GF-D8 (cell line): ENCODE measurements at regions not wholly inside any gene's neighbourhood (a gene's known extent, or its start where the extent isn't known, plus 50 kb on each side); places are given as distances from the start of the nearest gene placed in this dataset.

Experiments
- DNase-seq: peaks from one replicate; lab custom pipeline; 2025; lab: John Stamatoyannopoulos, UW

DNA sequence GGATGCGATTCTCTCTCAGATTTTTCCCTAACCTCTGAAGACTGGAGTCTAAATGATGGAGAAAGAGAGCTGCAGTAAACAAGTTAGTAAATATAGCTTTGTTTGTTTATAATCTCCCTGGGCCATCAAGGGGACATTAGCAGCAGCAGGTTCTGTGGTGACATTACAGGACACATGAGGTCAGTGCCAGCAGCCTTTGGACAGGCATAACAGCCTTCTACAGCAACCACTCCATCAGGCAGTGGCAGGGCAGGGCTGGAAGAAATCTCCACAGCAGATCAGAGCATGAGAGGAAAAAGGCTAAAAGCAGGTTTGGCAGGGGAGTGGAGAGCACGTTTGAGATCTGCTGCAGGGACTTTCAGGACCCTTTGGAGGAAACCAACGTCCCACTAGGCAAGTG lies 127.6 kb upstream of the ACP3 start:
- no peak for DNase-seq

DNA sequence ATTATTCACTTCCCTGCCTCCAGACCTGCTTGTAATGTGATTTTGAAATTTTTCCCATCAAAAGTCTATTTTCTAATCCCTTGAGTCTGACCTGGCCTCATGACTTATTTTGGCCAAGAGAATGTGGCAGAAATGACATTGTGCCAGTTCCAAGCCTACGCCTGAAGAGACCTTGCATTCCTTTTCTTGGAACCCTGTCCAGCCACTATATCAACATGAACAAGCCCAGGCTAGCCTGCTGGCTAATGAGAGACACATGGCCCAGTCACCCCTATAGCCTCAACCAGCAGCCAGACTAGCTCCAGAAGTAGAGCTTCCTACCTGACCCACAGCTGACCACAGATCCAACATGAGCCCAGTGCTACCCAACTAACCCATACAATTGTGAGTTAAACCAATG lies 121.1 kb upstream of the ACP3 start:
- no peak for DNase-seq

DNA sequence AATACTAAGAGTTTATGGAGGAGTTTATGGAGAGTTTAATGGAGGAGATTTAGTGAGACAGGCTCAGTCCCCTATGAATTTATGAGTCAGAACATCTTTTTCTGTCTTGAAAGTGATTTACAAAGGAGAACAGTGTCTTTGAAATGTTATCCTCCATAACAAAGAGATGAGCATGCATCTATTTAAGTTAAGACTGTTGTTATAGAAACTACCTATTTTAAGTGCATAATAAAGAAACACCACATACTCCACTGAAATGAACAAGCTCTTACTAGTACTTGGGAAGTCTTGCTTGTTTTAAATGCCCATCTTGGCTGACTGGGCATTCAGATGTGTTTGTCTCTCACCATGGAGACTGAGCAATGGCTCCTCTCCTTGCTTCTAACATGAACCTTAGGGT lies 118.7 kb upstream of the ACP3 start:
- no peak for DNase-seq

DNA sequence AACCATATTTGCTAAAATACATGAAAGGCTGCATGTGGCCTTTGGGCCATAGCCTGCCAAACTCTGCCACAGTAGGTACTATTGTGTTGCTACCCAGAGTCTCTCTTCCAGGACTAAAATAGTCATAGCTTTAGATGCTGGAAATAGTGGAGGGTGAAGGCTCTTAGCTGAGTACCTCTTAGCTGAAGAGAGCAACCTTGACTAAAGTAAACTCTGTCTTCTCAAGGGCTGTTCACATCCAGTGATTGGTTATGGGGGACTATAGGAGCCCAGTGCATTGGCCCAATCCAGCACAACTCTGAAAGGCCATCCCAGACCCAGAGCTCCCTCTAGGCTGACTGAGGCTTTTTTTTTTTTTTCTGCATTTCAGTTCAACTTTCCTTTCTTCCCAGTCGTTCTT lies 117.8 kb upstream of the ACP3 start:
- no peak for DNase-seq

DNA sequence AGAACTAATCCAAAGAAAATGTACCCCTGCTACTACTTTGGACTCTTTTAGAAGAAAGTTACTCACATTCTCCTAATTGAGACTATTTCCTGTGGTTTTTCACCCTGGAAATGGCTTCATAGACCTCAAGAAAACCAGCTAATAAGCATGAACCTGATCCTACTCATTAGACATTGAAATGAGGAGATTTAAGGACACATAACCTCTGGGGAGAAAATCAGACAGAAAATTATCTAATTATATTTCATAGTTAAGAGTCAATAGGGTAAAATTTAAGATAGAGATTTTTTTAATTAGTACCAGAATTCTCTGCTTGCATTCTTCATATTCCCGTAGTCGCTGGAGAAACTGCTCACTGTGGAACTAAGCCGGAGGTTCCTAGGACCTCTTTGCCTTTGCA lies 114.6 kb upstream of the ACP3 start:
- DNase-seq: no peak

DNA sequence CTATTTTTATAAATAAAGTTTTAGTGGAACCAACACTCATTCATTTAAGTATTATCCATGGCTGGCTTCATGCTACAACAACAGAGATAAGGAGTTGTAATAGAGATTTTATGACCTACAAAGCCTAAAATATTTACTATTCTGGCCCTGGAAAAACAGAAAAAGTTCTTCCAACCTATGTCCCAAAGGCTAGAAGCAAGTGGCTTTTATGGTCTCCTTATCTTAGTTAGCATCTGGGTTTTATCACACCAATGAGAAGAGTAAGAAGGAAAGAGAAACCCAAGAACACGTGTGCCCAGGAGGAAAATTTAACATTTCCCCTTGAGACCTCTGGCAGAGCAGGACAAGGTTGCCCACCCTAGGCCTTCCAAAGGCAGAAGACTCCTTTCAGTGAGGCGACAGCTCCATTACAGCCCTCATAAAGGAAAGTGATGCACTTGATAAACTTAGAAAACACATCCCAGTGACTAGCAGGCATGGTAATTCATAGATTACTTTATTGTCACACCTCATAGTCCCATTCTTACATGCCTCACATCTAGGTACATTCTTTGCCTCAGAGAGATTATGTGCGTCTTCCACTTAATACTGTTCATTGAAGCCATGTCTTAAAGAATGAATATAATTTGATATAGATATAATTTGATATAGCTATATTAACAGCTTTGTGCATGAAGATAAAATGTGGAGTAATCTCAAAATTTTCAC lies 113.2 kb upstream of the ACP3 start:
- DNase-seq: no peak

DNA sequence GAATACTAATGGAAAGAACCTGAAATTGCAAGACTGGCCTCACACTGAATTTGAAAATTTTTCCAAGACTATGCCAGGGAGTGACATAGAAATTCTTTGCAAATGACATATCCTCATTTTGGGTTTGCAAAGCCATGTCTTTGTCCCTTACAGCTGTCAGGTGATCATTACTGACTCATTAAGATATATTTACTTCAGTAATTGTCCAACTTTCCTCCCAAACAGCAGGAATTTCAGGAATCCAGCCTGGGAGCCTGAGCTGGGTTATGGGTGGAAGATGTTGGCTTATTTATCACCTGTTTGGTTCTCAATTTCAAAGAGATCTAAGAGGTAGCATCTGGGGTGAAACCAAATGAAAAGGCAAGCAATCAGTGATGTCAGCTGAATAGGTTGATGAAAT lies 111.6 kb upstream of the ACP3 start:
- no peak for DNase-seq

DNA sequence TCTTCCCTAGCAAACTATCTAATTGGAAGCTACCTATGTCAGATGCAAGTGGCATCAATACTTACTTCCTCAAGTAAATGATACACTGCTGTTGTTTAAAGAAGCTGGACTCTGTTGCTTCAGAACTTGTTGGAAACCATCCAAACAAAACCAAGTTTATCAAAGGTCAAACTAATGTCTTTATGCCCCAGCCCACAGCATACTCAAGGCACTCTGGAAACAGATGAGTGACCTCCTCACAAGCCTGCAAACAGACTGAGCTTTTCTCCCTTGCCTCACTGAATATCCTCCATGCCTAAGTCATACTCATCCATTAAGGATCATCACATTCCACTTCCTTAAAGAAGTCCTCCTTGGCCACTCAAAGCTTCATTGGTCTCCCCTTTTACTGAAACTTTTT lies 107.4 kb upstream of the ACP3 start:
- DNase-seq: no peak

DNA sequence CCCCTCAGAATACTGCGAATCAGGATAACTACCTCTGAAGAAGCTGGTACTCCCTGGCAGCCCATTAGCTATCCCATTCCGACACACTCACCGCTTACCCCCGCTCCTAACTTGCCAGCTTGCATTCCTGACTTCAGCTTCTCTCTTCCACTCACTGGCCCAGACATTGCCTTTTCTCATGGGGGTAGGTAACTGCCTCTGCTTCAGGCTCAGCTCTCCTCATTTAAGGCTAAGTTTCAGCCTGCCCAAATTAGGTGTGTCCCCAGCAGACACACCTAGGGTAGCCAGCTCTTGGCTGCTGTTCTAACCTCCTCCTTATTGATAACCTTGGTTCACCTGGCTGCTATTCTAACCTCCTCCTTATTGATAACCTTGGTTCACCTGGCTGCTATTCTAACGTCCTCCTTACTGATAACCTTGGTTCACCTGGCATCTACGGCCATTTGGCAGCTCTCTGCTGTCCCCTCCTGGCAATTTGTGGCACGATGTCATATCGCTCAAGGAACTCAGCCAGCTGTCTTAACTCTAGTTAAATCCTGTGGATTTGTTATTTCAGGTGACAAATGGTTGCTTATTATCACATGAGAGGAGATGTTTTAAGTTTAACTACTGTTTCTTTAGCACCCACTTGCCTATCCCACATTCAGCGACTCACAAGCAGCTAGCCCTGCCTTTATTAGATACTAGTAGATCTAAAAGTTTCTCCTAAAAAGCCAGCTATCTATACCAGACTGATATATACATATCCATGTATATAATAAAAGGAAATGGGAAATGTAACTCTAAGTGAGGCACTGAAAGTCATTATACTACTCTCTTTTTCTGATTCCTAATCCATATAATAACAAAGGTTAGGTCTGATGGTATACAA lies 106.5 kb upstream of the ACP3 start:
- DNase-seq: no peak

DNA sequence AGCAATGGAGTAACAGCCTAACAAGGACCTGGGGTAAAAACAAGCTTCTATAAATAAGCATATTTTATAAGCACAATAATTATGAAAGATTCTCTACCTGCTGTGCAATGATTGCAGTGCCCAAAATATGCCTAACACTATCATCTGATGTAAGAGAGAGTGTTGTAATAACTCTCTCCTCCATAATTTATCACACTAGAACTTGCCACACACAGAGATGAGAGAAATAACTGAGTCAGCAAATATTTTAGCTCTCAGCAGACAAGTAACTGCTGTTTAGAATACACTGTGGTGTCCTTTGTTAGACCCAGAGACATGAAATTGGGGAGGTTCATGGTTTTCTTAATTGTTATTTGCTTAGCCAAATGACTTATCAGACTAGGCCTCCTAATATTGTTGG lies 105.3 kb upstream of the ACP3 start:
- DNase-seq: no peak

DNA sequence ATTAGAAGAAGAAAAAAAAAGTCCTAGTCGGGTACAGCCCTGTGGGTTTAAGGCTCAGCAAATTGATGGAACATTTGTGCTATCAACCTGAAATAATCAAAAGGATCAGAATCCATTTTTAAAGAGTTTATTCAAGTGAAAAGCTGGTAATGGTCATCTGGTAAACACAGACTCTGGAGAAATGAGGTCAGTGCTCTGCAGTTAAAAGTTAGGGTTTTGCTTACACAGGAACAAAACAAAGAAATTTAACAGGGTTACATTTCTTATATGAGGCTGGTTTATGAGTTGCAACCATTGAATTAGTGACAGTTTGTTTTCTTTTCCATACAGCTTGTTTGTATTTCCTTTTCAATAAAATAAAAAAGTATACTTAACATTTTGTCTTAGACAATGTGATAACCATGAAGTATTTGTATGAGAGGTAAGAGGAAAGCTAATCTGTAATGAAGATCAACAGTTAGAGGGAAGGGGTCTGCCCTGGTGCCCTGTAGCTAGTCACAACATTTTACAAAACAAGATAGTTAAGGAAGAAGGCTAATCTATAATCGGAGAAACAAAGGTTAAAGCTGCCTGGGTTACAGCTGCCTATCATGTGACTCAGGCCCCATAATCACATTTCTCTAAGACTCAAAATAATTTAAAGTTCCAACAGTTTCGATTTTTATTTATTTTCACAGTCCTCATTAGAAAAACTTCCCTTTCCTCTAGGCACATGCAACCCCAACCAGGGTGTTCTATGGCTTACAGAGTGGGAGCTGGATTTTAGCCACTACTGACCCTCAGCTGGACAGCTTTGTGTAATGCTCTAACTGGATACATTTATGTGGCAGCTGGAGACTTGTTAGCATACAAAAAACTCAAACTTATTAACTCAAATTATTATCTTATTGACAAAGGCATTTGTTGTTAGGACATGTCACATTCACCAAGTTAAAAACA lies 98.1 kb upstream of the ACP3 start:
- DNase-seq: no peak

DNA sequence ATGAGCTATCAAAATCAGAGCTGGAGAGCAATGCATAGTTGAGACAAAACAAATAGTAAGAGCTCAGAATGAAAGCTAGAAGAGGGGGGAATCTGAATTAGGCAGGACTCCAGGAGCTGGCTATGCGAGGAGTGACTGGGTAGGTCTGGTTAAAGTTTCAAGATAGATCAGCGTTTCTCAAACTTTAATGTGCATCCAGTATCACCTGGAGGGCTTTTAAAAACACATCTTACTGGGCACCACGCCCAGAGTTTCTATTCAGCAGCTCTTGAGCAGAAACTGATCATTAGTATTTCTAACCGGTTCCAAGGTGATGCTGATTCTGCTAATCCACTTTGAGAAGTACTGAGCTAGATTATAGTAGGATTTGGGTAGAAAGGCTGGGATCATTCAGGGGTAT lies 96.2 kb upstream of the ACP3 start:
- no peak for DNase-seq

DNA sequence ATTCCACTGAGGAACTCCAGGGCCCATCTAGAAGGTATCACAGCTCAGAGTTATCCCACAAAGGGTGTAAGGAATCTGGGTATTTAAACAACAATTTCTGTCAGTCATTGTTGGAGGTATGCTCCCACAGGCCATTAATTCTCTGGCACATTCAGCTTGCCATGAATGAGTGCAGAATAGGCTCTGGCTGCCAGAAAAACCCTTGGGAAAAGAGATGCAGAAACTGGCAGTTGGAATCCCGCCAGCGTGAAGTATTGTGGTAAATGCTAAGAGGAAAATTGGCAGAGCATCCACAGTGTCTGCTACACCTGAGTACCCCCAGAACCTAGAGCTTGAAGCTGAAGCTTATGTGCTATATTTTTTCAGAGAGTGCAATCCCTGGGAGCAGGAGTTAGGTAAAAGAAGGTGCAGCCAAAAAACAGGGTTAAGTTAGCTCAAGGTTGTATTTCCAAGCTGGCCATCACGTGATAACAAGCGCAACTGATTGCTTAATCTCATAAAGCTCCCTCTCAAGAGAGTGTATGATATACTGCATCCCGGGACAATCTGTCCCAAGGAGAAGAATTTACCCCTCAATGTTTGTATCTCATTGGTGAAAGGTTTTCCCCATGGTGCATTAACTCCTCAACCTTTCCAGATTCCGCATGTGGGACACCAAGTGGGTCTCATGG lies 94.2 kb upstream of the ACP3 start:
- no peak for DNase-seq

DNA sequence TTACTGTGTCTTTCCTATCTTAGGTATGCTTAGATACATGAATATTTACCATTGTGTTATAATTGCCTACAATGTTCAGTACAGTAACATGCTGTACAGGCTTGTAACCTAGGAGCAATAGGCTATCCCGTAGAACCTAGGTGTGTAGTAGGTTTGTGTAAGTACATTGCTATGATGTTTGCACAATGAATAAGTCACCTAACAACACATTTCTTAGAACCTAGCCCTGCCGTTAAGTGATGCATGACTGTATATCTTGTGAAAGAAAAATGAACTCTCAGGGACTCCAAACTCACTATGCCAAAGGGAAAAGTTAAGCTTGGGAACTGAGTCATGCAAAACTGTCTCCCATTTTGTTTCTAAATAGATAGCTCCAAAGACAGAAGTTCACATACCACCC lies 91.5 kb upstream of the ACP3 start:
- no peak for DNase-seq

DNA sequence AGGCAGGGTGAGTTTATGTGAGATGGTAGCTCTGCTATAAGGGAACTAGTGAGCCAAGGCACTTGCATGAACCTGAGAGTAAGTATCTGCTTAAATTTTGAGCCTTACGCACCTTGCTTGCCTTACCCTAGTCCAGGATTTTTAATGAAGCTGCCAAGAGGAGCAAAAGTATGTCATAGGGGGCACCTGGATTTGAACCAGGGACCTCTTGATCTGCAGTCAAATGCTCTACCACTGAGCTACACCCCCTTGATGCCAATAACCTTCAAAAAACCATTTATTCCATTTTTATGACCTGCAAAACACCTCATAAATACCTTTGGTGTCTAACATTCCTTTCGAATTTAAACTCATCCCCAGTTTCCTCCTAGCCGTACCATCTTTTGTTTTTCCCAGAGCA lies 88.3 kb upstream of the ACP3 start:
- no peak for DNase-seq

DNA sequence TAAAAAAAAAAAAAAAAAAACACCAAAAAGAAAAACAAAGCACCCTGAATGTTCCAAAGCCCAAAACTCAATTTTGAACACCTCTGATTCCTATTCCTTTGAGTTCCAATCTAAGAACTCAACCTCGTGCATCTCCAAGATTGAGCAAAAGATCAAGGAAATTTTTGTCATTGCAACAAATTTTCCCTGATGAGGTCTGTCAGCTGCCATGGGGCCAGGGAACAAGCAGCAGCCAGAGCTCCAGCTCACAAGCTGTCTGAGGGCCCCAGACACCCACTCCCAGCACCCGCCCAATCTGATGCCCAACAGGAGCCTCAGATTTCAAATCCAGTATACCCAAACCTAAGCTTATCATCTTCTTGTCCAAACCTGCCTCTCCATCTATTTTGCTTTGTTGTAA lies 87.6 kb upstream of the ACP3 start:
- DNase-seq: no peak

DNA sequence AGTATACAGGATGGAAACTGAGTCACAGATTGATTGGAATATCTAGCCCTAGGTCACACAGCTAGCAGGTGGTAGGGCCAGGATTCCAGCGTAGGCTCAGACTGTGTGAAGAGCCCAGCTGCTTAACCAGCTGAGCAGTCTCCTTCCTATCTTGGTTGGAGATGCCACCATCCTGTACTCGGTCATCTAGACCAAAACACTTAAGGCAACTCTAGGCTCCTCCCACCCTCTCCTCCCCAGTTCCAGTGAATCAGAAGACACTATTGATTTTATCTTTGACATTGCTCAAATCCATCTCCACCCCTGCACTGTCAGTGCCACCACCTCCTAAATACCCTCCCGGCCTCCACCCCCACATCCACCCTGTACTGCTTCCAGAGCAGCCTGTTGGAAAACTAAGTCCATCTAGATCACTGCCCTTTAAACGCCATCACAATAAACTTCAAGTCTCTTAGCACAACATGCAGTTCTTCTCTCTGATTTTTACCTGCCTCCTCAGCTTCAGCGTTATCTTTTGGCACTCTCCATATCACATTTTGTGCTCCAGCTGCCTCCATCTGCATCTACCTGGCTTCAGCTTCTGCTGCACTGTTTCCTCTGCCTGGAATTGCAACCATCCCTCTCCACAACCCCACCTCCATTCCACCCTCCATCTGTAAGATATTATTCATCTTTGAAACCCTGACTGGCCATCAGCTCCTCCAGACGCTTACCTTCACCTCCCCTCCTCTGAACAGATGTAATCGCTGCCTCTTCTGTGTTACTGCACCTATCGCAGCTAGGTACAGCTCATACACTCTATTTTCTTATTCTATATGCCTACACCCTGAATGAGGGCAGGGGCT lies 86.8 kb upstream of the ACP3 start:
- DNase-seq: no peak

DNA sequence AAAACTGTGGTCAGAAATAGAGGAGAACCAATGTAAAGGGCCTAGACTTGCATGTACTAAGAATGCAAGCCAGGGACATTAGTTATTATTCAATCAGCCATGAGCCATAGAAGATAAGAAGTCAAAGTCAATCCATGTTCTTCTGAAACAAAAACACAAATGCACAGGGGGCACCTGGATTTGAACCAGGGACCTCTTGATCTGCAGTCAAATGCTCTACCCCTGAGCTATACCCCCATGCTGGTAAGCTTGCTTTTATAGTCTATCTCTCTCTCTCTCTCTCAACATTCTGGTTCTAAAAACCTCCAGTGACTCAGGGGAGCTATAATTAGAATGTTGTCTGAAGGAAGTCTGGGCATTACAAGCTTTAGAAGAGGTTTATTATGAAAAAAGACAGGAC lies 85.6 kb upstream of the ACP3 start:
- no peak for DNase-seq

DNA sequence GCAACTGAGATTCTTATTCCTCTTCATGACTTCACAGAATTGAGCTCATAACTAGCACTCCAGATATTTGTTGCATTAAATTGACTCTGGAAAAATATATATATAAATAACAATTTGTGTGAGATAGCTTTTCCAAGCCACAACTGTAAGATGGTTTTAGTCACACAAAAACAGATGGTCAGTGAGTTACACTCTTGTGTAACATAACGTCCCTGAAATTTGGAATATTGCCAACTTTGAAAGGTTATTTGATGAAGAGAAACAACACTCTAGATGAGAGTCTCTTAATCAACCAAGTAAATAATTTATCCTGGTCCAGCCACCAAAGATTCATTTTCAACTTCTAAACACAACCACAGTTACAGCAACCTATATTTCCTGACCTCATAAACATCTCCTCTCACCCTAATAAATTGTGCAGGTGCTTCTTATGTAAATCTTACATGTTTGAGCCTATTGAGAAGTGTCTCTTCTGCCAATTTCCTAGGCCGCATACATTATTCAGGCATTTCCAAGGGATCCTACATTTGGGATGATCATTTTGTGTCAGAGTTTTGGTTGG lies 84.9 kb upstream of the ACP3 start:
- no peak for DNase-seq

DNA sequence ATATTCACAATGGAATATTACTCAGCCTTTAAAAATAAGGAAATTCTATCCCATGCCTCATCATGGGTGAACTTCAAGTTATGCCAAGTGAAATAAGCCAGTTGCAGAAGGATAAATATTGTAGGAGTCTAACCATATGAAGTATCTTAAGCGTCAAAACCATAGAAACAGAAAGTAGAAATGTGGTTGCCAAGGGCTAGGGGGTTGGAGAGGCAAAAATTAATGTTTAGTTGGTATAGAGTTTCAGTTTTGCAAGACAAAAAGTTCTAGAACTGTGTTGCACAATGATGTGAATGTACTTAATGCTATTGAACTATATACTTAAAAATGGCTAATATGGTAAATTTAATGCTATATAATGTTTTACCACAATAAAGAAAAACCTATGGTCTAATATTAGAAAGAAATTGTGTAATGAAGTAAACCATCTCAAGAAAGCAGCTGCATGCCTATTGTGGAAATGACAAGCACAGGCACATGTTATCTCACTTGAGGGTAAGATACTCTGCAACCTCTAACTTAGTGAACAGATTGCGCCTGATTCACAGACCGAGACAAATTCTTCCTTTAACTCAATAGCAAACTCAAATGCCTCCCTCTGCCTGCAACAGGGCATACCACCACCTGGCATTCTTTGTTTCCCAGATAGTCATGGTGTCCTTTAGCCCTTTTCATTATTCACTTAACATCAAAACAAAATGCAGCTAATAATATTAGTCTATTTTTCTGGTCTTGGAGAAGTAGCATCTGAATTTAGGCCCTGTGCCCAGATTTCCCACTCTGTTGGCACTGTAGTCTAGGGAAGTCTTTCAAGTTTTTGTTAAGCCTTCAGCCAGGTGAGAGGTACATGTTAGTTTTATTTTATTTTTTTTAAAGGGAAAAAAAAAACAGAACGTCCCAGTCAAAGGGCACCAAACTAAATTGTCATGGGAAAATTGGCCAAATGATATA lies 80.2 kb upstream of the ACP3 start:
- DNase-seq: no peak
